Inferior parietal cortex (tissue), 1 donor: ENCODE measurements at regions not wholly inside any gene's neighbourhood (a gene's known extent, or its start where the extent isn't known, plus 50 kb on each side); places are given as distances from the start of the nearest gene placed in this dataset.

Source experiments
- DNase-seq: peaks from one replicate; pipeline ENCODE4 v3.0.0-alpha.2; 2016; ENCODE audit errors: extremely low spot score

GRCh38 chr19:28486473-28486872 lies 726.5 kb downstream of the UQCRFS1 start:
- no peak for DNase-seq

DNA sequence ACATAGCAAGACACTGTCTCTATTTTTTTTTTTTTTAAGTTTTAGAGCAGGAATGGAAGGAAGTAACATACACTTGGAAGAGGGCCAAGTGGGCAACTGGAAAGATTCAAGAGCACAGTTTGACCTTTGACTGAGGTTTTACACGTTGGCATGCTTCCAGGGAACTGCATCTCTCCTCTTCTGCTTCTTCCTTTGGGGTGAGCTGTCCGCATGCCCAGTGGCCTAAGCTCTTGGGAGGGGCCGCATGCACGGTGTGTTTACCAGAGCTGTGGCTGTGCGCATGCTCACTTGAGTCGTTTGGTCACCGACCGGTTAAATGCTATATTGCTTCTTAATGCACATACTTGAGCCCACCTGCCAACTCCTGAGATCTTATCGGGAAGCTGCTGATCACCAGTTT lies 727.7 kb downstream of the UQCRFS1 start:
- DNase-seq = no peak

- DNase-seq = no peak
Observed at GRCh38 chr19:28483197-28483596, 729.8 kb downstream of the UQCRFS1 start.

- no peak for DNase-seq
Observed at GRCh38 chr19:28482221-28482620, 730.7 kb downstream of the UQCRFS1 start.

GRCh38 chr19:28481674-28482073 lies 731.3 kb downstream of the UQCRFS1 start:
- no peak for DNase-seq

GRCh38 chr19:28475525-28475924 lies 737.4 kb downstream of the UQCRFS1 start:
- DNase-seq = no peak

GRCh38 chr19:28472843-28473242 lies 740.1 kb downstream of the UQCRFS1 start:
- no peak for DNase-seq

GRCh38 chr19:28471731-28472510 lies 741.0 kb downstream of the UQCRFS1 start:
- no peak for DNase-seq

DNA sequence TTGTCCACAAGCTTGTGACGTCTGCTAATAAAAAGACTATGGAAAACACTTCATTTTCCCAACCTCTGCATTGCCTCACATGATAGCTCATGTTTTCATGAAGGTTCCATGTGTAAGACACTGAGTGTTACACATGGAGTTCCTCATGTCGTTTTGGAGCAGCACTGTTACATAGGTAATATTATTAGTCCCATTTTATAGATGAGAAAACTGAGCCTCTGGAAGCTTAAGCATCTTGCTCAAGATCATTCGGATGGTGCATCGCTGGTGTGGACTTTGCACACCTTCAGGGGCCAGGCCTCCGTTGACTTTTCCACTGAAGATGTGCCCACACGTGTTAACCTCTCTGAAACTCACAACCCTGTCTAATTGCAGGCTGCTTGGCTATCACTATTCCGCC lies 743.4 kb downstream of the UQCRFS1 start:
- no peak for DNase-seq

DNA sequence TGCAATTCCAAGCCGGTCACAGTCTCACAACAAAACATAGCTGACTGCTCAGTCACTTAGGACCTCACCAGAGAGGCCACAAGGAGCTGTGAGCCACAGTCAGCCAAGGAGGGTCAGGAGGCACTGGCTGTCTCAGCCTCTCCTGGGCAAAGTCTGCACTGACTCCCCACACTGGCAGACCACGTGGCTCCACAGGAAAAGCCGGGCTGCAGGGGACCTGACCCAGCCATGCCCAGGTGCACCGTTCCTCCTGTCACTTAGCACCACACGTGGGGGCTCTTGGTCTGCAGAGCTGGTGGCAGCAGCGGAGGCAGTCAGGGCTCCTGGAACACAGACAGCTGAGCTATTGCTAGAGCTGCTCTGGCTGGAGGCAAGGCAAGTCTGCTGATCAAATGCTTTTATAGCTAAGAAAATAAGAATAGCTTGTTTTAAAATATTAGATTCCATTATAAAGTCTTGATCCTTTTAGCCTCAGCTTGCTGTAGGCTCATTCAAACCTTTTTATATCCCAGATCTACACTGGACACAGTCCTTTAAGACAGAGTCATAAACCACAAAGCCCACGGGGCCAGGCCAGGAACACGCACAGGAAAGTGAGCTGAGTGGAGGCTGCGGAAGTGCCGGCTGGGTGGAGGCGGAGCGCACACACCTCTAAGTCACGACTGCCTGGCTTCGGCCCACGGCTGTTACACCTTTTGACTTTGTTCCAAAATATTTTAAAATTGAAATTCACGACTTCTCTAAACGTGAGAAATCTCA lies 744.1 kb downstream of the UQCRFS1 start:
- DNase-seq = no peak

GRCh38 chr19:28466107-28467045 lies 746.6 kb downstream of the UQCRFS1 start:
- peak; percentile 61 for DNase-seq

- no peak for DNase-seq
Observed at GRCh38 chr19:28465371-28466086, 747.4 kb downstream of the UQCRFS1 start.

DNA sequence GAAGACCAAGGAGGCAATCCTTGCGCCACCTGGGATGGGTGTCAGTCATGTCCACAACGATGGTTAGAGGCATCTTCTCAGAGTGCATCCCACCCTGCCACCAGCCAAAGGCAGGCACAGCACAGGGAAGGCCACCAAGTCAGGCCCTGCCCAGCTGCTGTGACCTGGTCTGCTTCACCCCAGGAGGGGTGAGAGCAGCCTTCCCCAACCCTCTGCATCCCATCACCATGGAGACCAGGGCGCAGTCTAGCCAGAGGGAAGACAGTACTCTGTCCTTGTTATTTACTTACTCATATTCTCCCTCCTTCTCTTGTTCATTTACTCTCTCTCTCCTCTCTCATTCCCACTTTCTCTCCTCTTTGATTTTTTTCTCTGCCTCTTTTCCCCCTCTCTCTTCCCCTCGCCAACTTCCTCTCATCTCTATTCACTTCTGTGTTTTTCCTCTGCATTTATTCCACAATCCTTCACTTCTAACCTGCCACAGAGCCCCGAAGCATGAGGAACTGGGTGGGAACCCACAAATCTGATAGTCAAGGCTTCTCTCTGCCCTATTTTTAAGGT lies 749.4 kb downstream of the UQCRFS1 start:
- DNase-seq = no peak

DNA sequence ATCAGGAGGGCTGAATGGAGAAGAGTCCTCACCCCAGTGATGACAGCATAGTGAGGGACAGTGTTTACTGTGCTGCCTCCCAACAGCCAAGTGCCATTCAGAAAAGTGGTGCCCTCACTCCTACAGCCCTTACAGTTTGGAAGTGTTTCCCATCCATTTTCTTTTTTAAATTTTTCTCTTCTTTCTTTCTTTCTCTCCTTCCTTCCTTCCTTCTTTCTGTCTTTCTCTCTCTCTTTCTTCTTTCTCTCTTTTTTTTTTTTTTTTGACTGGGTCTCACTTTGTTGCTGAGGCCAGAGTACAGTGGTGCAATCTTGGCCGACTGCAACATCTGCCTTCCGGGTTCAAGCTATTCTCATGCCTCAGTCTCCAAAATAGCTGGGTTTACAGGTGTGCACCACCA lies 755.3 kb downstream of the UQCRFS1 start:
- DNase-seq = no peak

- DNase-seq = no peak
Observed at GRCh38 chr19:28456708-28457320, 756.1 kb downstream of the UQCRFS1 start.

GRCh38 chr19:28456252-28456651 lies 756.7 kb downstream of the UQCRFS1 start:
- no peak for DNase-seq

DNA sequence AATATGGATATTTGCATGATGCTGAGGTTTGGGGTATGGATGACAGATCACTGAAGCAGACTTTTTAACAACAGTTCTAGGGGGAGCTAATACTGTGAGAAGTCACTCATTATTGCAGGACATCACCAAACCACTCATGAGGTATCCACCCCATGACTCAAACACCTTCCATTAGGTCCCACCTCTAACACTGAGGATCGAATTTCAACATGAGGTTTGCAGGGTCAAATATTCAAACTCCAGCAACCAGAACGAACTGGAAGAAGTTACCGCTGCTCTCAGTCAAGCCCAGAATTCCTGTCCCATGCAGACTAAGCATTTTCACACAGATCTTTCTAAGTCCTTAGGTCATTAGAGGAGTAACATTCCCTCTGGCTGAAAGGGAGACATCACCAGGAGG lies 758.9 kb downstream of the UQCRFS1 start:
- no peak for DNase-seq

DNA sequence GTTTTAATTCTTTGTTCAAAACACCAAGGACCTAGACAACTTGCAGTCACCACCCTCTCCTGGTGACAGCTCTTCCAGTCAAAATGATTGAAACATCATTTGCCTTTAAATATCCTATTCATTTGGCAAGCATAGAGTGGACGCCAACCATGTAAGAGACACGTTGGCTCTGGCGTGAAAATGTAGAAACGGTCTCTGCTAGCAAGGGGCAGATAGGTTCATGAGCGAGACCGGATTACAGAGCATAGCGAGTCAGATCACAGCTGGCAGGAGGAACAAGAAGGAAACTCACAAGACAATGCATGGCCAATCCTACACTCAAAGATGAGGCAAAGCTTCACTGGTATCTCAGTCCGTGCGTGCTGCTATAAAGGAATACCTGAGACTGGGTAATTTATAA lies 759.5 kb downstream of the UQCRFS1 start:
- no peak for DNase-seq

GRCh38 chr19:28449803-28450202 lies 763.1 kb downstream of the UQCRFS1 start:
- no peak for DNase-seq

- no peak for DNase-seq
Observed at GRCh38 chr19:28446511-28446910, 766.4 kb downstream of the UQCRFS1 start.

DNA sequence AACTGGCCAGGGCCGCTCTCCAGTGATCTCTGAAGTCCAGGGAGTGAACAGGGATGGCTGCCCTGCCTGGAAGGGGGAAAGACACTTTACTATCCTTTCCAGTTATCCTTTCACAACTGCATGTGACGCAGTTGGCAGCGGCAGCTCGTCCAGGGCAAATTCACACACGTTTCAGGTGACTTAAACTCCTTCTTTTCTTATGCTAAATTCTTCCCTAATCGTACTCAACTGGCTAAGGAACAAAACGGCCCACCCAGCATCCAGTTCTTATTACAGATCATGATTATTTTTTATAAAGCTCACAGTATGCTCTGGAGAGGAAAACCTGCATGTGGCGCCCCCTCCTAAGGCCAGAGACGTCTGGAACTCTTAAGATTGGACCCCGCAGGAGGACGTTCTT lies 767.1 kb downstream of the UQCRFS1 start:
- no peak for DNase-seq
